GM12891 (cell line): ENCODE measurements at regions not wholly inside any gene's neighbourhood (a gene's known extent, or its start where the extent isn't known, plus 50 kb on each side); places are given as distances from the start of the nearest gene placed in this dataset.
"Not testable (repeated sequence)": the region's sequence is repeated elsewhere in the genome, so short reads cannot be mapped to it uniquely, and the experiment has no call there.

Experiments
- DNase-seq: peaks from one replicate; pipeline ENCODE4 v3.0.0; 2011; ENCODE audit warnings: low spot score; ENCODE audit not compliant: insufficient read length
- FAIRE-seq: peaks from 2 replicates; lab custom pipeline; 2011; peaks lifted over from hg19 to GRCh38; lab: Jason Lieb, UNC
- PAX5 ChIP-seq: IDR thresholded peaks from 2 replicates; pipeline ENCODE4 v1.6.1; 2011; ENCODE audit warnings: low read length, moderate library complexity, mild to moderate bottlenecking; ENCODE audit not compliant: insufficient read depth, severe bottlenecking
- POLR2A ChIP-seq: IDR thresholded peaks from 2 replicates; pipeline ENCODE4 v1.6.1; 2011; ENCODE audit warnings: low read depth, low read length, control low read depth
- POLR2AphosphoS5 ChIP-seq: IDR thresholded peaks from 2 replicates; pipeline ENCODE4 v1.6.1; 2011; ENCODE audit warnings: low read depth, low read length, control low read depth
- POU2F2 ChIP-seq: IDR thresholded peaks from 2 replicates; pipeline ENCODE4 v1.6.1; 2011; ENCODE audit warnings: low read depth, mild to moderate bottlenecking, control low read depth, low read length, moderate library complexity
- SPI1 ChIP-seq: IDR thresholded peaks from 2 replicates; pipeline ENCODE4 v1.6.1; 2011; ENCODE audit warnings: low read depth, low read length, control low read depth
- TAF1 ChIP-seq: IDR thresholded peaks from 2 replicates; pipeline ENCODE4 v1.6.1; 2011; ENCODE audit warnings: low read depth, low read length, control low read depth

DNA sequence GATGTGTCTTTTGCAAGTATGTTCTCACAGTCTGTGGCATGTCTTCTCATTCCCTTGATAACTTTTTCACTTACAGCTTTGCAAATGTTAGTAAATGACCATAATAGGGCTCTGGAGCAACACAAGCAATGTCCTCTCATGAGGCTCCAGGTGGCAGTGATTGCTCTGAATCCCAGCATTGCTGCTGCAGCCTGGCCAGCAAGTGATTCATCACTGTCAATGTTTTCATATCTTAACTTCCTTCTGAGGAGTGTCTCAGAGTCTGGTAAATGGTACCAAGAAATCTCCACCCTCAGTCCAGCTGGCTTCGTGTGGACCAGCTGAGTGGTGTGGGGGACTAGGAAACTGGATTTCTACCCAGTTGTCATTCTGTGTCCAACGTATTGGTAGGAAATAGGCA lies 139.6 kb downstream of the MYLK4 start:
- FAIRE-seq (no peak), DNase-seq (no peak)
- TF ChIP-seq POLR2AphosphoS5 (no peak), TAF1 (no peak), SPI1 (no peak), PAX5 (no peak), POLR2A (no peak), POU2F2 (no peak)

DNA sequence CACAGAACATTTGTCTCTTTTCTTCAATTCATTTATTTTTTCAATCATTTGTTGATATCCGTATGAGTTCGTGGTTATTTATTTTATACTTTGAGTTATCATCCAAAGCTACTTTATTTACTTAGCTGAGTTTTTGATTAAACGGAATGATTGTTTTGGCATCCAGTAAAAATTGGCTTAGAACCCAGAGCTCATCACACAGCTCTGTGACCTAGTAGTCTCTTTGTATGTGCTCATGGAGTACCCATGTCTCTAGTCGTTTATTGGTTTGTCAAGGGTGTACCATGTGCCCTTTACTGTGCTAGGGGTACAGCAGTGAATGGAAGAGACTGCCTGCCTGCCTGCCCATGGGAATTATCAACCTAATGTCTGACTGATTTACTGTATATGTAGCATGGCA lies 142.2 kb downstream of the MYLK4 start:
- DNase-seq (no peak), FAIRE-seq (no peak)
- no peak for TF ChIP-seq PAX5
- no peak for TF ChIP-seq TAF1
- TF ChIP-seq POLR2AphosphoS5: no peak
- no peak for TF ChIP-seq POLR2A
- TF ChIP-seq POU2F2: no peak
- no peak for TF ChIP-seq SPI1

DNA sequence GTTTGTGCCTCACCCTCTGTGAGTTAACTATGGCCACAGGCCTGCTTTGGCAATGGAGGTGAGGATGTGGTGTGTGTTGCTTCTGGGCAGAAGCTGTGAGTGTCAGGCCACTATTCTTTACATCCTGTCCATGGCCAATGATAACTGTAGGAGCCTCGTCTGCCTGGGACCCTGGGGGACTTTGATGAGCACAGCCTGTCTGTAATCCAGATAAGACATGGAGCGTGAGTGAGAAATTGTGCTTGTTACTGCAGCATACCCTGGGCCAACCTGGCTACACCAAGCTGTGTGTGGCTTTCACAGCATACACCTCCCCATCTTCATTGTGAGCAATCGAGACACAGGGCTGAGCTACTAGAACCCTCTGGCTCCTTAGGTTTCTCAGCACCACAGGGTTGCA lies 150.4 kb downstream of the MYLK4 start:
- no peak for TF ChIP-seq SPI1
- DNase-seq (no peak), FAIRE-seq (no peak)

DNA sequence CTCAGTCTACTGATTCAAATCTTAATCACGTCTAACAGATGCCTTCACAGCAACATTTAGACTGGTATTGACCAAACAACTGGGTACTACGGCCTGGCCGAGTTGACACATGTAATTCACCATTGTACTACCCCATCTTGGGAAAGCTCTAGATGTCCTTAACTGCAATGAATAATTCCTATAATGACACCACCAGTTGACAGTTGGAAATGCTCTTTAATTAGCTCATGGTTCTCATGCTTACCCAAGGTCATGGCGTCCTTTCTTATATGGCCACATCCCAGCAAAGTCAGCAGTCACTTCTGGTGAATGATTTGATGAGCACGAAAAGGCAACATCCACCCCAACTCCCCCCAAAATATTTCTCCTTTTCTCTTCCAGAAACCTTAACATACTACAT lies 150.9 kb downstream of the MYLK4 start:
- FAIRE-seq (no peak), DNase-seq (no peak)
- TF ChIP-seq POLR2AphosphoS5 (no peak), SPI1 (no peak), TAF1 (no peak), PAX5 (no peak), POU2F2 (no peak), POLR2A (no peak)

DNA sequence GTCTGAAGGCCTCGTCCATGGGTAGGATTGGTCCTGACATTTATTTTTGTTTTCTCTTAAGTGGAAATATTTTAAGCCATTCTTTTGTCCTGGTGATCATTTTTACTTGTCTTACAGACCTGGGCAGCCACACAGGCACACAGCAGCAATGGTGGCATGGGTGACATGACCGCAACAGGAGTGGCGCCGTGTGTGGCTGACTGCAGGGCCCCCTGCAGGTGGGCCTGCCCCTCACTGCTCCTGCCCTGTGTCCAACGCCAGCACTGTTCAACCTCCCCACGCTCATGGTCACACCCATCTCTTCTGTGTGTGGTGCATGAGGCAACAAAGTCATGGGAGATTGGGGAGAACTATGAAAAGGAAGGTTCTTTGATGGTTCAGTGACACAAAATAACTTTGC lies 151.9 kb downstream of the MYLK4 start:
- TF ChIP-seq SPI1: no peak
- no peak for TF ChIP-seq PAX5
- TF ChIP-seq POU2F2: no peak
- no peak for TF ChIP-seq POLR2AphosphoS5
- TF ChIP-seq TAF1: no peak
- TF ChIP-seq POLR2A: no peak
- no peak for DNase-seq
- FAIRE-seq: no peak

DNA sequence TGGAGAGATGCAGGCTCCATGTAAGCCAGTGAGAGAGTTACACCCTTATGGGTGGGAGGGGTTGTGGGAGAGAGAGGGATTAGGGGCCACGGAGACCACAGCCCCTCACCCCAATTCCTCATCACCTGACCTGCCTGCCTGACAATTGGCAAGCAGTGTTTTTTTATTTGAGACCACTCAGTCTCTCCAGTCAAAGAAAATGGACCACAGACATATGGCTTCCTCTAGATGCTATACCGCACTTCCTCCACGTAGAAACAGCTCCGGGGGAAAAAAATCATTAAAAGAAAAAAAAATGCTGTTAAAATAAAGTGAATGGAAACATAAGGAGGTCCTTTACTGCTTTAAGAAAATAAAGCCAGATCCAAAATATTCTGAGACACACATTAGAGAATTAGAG lies 152.7 kb downstream of the MYLK4 start:
- no peak for TF ChIP-seq POU2F2
- no peak for TF ChIP-seq POLR2AphosphoS5
- TF ChIP-seq TAF1: no peak
- no peak for TF ChIP-seq POLR2A
- no peak for TF ChIP-seq PAX5
- no peak for TF ChIP-seq SPI1
- DNase-seq (no peak), FAIRE-seq (no peak)

DNA sequence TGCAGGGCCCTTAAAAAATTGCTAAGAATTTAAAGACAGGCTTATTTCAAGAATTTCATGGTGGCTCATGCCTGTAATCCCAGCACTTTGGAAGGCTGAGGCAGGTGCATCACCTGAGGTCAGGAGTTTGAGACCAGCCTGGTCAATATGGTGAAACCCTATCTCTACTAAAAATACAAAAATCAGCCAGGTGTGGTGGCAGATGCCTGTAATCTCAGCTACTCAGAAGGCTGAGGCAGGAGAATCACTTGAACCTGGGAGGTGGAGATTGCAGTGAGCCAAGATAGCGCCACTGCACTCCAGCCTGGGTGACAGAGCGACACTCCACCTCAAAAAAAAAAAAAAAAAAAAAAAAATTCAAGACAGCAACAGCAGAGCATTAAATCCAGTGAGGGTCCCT lies 153.3 kb downstream of the MYLK4 start:
- not testable (repeated sequence) for FAIRE-seq

DNA sequence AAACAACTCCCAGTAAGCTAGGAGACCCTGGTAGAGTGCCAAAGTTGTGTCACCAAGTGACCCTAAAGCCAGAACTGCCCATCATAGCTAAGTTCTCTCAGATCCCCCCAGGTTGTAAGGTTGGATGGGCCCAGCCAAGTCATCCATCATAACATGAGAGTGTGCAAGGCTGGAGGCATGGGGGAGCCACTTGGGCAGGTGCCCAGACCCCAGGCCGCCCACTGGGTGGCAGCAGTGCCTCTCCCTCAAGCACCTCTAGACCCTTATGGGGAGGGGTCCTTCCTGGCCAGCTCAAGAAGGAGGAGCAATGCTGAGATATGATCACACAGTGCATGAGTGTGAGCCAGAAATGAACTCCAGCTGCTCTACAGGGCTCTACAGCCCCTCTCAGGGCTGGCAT lies 154.5 kb downstream of the MYLK4 start:
- TF ChIP-seq POLR2AphosphoS5: no peak
- no peak for TF ChIP-seq POLR2A
- TF ChIP-seq POU2F2: no peak
- no peak for TF ChIP-seq SPI1
- TF ChIP-seq TAF1: no peak
- TF ChIP-seq PAX5: no peak
- FAIRE-seq (no peak), DNase-seq (no peak)

More for the DNA sequence above, 153.3 kb downstream of the MYLK4 start:
- DNase-seq: not testable (repeated sequence)

DNA sequence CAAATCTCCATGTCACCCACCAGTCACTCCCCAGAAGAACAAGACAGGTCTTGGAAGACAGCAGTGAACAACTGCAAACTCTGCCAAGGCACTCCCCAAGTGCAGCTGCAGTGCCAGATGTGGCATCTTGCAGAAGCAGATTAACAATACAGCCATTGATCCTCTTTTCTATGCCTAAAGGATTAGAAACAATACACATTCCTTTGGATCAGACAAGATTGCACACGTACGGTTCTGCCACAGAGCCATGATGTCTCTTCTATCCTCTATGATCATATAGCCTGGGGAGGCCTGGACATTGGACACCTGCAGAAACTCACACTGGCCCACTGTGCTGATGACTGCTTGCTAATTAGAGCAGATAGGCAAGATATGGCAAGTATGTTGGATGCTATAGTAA lies 155.9 kb downstream of the MYLK4 start:
- FAIRE-seq (no peak), DNase-seq (no peak)
- TF ChIP-seq PAX5 (no peak), POLR2AphosphoS5 (no peak), POLR2A (no peak), TAF1 (no peak), POU2F2 (no peak)

DNA sequence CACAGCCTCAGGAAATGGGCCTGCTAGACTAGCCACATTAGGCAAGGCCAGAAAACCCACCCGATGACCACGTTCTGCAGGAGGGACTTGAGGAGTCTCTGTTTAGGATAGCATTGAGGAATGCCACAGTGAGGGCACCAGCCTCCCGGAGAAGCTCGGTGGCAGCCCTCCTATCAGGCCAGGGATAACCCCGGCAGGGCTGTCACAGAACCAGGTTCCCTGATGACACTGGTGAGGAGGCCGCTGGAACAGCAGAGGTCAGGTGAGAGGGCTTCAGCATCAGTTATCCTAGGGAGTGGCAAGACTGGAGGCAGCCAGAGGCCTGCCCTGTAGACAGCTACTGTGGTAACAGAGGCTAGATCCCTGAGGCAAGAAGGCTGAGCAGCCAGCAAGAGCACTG lies 157.6 kb downstream of the MYLK4 start:
- FAIRE-seq: no peak
- no peak for TF ChIP-seq POLR2A
- TF ChIP-seq SPI1: no peak
- no peak for DNase-seq

DNA sequence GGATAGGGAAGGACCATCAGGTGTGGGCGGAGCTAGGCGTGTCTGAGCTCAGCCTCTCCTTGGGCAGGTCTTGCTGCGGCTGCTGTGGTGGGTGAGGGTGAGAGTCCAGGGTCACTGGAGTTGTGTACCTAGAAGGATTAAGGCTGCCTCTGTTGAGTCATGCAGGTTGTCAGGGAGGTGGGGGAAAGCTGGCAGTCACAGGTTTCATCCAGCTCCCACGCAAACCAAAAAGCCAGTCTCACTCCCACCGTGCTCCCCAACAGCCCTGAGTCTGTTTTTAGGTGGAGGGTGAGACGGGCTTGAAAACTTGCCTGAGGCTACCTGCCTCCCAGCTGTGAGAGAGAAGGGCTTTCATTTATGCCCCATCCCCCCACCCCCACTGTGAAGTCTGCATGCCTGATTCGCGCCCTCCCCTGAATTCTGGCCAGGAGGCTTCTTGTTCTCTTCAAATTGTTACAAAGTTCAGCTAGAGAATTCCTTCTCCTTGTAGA lies 161.5 kb downstream of the MYLK4 start:
- DNase-seq (no peak), FAIRE-seq (no peak)
- no peak for TF ChIP-seq PAX5
- no peak for TF ChIP-seq POLR2A
- no peak for TF ChIP-seq SPI1
- TF ChIP-seq POLR2AphosphoS5: no peak
- TF ChIP-seq TAF1: no peak
- no peak for TF ChIP-seq POU2F2

DNA sequence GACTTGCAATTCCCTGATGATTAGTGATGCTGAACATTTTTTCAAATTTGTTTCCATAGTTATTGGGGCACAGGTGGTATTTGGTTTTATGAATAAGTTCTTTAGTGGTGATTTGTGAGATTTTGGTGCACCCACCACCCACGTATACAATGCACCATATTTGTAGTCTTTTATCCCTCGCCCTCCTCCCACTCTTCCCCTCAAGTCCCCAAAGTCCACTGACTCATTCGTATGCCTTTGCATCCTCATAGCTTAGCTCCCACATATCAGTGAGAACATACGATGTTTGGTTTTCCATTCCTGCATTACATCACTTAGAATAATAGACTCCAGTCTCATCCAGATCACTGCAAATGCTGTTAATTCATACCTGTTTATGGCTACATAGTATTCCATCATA lies 167.3 kb downstream of the MYLK4 start:
- FAIRE-seq: no peak
- no peak for TF ChIP-seq SPI1
- TF ChIP-seq POLR2AphosphoS5: no peak
- no peak for TF ChIP-seq POU2F2
- TF ChIP-seq PAX5: no peak
- TF ChIP-seq TAF1: no peak
- TF ChIP-seq POLR2A: no peak
- DNase-seq: no peak
